LoVo (cell line): ENCODE measurements at regions not wholly inside any gene's neighbourhood (a gene's known extent, or its start where the extent isn't known, plus 50 kb on each side); places are given as distances from the start of the nearest gene placed in this dataset.
A peak's percentile ranks its signal among the peaks of the same experiment; 100 is the strongest.

ENCODE experiments used
- DNase-seq: peaks from one replicate; pipeline ENCODE4 v3.0.0-alpha.2; 2016; ENCODE audit warnings: low spot score

DNA sequence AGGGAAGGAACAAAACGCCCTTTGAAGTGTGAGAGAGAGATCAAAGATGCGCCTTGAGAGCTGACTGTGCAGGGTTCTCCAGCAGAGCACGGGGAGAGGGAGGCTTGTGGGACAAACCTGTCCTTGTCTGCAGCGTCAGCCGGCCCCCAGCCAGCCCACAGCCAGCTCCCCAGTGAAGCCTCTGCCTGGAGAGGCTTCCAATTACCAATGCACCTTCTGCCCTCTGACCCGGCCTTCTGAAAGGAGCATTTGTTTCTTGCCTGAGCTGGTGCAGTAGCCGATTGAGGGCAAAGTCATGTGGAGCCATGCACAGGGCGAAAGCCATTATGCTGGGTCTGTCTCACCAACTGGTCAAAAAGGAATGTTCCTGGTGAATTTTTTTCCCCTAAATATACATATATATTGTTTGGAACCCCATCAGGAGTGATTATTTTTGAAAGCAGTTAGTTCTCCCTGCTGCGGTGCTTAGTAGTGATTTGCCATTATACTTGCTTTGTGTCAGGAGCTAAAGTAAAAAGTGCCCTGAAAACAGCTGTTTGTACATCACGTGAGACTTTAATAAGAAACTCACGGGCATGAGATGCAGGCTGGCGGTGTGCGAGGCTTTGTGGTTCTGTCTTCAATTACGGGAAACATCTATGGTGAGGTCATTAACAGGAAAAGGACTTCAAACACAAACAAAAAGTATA, 268.6 kb downstream of the KLF6 start:
- no peak for DNase-seq

DNA sequence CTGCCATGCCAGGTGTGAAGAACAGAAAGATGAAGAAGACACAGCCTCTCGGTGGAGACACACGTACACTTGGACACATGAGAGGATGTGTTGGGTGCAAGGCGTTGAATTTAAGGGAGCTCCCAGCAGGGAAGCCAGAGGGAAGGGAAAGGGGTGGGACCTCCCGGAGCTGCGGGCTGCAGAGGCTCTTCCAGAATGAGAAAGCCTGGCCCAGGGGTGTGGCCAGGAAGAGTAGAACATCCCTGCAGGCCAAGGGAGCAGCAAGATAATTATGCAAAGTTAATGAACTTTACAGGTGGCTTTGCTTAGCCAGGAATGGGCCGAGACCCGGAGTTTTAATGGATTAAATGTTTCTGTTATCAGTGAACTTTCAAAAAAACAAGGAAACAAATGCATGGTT, 270.3 kb downstream of the KLF6 start:
- no peak for DNase-seq

DNA sequence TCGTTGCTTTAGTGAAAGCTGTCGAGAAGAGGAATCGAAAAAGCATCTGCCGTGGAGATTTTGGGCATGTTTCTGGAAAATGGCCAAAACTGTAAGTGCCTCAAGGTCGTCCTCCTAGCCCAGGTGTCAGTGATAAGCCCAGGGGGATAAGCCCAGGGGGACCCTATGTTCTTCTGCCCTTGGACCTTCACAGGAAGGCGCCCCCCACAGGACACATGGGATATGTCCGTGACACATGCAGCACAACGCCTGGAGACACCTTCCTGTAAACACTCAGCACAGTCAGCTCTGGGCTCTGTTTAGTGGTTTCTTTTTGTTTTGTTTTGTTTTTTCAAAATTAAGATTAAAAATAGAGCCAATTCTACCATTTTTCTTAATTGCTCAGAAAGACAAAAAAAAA, 272.7 kb downstream of the KLF6 start:
- no peak for DNase-seq

DNA sequence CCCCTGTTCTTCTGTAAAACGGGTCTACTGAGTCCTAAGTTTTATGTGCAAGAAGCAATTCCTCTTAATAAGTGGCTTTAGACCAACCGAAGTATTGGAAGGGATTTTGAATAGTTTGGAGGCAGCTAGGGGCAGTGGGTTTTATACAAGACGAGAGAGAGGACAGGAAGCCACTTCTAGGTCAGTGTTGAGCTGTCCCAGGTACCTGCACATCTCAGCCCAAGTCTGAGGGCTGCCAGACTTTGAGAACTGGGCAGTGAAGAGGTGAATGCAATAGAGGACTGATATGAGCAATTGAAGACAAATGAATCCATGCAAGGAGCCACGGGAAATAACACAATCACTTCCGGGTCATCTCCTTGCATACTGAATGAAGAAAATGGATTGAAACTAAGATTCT, 273.5 kb downstream of the KLF6 start:
- DNase-seq, result no peak

DNA sequence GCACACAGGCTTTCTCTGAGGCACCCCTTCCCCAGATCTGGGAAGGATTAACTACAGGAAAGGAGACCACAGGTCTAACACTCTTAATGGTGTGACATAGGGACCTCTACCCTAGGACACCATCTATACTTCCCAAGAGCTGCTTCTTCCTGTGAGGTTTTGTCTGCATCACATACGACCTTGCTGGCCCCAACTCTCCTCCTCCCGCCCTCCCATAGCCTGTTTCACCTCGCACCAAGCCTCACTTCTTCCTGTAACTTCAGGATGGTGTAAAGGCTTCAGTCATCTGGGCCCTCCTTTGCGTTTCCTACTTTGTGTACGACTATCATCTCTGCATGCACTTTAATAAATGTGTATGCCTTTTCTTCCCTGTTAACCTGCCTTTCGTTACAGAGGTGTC, 274.3 kb downstream of the KLF6 start:
- no peak for DNase-seq

DNA sequence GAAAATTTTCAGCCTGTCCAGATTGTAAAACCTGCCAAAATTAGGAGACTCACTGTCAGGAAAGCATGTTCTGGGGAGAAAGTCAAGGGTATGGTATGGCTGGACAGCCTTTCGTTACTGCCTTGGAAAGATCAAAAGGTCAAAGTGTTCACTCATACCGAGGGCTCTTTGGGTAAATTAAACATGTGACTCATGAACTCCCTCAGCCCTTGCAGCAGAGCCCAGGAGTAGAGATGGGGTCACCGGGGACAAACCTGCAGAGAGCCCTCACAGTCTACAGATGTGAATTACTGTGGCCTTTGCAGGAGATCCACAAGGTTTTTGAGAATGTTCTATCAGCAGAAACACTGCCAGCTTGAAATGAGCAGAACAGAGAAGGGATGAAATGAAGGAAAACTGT, 275.7 kb downstream of the KLF6 start:
- no peak for DNase-seq

DNA sequence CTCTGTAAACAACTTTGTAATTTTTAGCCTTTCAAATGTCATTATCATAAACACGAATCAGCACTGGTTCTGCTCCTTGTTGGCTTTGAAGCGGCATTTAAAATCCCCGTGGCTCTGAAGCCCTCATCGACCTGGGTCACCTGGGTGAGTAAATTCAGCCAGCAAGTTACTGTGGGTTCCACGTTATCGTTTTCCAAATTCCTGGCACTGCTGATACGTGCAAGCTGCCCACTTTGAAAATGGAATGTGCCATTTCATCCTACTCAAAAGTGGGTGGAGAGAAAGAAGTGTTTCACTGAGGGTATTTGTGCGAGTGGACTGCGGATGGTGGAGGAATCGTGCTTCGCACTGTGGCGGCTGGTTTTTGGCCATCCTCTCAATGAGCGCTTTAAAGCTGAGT, 281.7 kb downstream of the KLF6 start:
- DNase-seq, result no peak

DNA sequence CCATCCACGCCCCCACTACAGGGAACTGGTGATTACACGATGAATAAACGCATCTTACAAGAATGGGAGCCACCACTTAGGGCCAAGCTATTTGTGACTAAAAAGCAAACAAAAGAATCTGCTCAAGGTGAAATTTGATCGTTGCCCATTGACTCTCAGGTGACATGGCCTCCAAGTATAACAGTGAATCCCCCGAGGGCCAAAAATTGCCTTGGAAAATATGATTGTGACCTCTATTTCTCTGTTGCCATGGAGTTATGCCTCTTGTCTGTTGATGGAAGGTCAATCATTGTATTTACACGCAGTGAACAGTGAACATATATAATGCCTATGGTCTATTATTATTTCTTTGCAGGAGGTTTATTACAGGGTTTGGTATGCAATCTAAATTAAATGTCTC, 282.3 kb downstream of the KLF6 start:
- DNase-seq, result no peak

DNA sequence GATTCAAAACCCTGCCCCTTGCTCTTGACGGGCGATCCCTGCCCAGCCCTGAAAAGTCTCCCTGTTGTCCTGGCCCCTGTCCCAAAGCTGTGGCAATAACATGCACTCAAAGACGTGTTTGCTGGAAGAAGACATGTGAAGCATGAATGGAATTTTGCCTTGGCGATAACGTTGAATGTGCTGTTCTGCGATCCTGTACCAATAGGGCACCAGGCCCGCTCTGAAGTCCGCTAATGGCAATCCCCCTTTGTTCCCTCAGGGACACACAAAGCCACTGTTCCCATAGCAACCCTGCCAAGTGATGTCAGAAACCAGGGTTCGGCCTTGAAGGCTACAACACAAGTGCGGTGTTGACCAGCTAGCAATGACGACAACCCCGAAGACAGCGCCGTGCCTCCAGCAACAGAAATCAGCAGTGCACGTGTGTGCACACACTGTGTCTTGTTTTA, 284.6 kb downstream of the KLF6 start:
- DNase-seq, result no peak

DNA sequence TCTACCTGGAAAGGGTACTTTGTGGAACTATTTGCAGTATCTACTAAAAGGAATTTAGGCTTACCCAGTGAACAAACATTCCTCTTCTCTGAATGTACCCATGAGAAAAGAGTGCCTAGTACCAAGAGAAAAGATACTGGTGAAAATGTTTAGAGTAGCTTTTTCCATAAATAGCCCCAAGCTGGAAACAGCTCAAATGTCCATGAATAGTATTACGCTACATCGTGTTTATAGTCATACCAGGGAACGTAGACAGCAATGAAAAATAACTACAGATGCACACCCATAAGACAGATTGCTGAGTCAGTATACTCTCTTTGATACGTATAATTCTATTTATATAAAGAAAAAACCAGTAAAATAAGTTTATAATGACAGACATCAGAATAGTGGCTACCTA, 285.9 kb downstream of the KLF6 start:
- DNase-seq, result no peak

DNA sequence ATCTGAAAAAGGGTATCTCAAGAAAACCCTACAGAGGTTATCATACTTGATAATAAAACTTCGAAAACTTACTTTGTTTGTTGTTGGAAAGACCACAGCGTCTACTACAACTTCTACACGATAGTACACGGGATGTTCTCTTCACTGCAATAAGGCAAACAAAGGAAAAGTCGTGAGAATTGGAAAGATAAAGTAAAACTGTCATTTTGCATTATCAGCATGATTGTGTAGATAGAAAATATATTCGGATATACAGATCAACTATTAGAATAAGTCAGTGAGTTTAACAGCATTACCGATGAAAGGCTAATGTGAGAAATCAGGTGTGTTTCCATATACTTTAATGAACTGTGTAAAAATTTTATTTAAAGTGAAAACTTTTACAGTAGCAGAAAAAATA, 287.4 kb downstream of the KLF6 start:
- DNase-seq, result no peak

DNA sequence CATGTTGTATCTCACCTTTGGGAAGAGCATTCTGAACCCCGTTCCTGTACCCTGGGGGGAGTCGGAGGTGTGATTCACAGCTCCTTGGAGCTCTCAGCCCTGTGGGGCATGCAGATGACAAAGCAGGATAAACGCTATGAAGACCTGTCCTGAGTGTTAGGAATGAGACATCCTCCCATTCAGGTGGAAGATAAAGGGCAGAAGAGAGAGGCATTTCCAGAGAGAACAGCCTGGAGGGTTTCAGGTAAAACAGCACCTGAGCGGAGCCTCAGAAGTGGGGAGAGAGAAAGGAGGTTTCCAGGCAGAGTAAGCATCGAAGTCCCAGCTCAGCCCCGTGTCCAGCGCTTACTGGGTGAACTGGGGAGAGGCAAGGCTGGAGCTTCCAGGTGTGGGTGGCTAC, 288.9 kb downstream of the KLF6 start:
- no peak for DNase-seq

DNA sequence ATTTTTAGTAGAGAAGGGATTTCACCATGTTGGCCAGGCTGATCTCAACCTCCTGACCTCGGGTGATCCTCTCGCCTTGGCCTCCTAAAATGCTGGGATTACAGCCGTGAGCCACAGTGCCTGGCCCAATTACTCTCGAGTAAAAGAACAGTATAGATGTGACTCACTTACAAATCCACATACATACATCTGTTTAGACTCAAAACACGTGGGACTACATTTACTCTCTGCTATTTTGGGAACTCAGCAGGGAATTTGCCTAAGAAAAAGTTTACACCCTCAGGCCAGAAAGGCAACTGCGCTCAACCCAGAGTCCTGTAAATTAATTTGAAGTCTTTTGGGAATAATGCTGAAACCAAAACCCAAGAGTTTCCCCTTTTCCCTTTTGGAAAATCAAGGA, 289.7 kb downstream of the KLF6 start:
- no peak for DNase-seq

DNA sequence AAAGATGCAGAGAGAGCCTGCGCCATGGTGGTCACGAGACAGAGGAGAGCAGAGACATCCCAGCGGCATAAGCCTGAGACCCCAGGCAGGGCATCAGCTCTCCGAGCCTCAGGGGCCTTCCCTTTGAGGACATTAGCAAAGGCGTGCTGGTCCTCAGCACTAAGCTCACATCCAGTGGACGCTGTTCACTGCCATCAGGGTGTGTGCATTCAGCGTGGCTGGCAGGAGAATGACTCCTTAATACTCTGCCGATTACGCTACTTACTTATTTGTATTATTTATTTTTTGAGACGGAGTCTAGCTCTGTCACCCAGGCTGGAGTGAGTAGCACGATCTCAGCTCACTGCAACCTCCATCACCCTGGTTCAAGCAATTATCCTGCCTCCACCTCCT, 290.2 kb downstream of the KLF6 start:
- DNase-seq, result no peak

DNA sequence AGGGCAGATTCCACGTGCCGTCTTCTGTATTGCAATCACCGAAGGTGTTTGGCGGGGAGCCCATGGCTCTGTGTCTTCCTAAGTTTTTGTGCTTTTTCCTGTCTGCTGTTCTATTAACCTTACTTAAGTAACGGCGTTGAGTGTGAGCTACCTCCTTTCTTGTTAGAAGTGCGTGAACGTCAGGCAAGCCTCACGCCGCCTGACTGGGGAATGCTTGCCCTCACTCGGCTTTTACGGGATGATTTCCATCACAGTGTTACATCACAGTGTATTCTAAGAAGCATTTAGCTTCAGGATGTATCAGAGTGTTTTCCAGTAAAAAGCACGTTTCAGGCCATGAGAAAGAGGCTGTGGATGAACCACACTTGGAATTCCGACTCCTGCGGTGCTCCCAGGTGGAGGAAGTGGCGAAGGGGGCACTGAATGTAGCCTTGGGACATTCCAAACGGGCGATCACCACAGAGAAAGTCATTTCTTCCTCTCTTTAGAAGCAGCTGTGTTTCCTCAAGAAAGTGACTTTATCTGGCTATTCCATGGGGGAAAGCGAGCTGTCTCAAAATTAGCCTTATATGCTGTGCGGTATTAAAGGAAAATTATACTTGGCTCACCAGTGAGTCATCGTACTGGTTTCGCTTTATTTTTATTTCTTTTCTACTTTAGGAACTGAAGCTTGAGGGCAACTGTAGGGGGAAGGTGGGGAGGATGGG, 290.7 kb downstream of the KLF6 start:
- DNase-seq, result no peak

DNA sequence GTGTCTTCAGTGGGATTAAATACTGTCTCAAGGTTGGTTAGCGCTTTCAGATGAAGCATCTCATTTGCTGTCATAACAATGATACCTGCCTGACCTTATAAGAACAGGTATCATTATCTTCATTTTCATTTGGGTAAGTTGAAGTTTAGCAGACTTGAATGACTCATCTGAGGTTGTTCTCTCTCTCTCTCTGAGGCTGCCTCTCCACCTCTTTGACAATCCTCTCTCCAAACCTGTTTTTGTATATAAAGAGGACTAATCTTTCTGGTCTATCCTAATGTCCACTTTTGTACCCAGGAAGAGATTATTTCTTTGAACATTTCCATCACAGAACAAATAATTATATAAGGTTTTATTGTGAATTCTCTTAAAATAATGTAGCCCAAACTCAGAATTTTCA, 291.4 kb downstream of the KLF6 start:
- DNase-seq, result no peak

DNA sequence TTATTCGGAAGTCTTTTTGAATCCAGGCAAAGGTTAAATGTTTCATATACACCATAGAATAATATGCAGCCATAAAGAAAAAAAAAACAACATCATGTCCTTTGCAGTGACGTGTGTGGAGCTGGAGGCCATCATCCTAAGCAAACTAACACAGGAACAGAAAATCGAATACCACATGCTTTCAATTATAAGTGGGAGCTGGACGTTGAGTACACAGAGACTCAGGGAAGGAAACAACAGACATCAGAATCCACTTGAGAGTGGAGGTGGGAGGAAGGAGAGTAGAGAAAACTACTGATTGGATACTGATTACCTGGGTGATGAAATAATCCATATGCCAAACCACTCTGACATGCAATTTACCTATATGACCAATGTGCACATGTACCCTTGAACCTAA, 293.4 kb downstream of the KLF6 start:
- DNase-seq, result no peak

DNA sequence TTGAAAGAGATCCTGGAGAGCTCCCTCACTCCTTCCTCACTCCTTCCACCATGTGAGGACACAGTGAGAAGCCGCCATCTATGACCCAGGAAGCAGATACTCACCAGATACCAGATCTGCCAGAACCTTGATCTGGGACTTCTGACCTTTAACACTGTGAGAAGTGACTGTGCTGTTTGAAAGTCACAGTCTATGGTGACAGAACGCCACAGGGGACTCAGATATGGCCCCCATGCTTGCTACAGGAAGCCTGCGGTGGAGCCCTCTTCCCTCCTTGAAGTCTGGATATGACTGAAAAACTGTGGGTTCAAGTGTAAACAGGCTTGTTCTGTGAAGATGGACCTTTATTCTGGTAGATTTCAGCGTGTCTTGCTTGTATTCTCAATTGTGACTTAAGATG, 297.8 kb downstream of the KLF6 start:
- no peak for DNase-seq

DNA sequence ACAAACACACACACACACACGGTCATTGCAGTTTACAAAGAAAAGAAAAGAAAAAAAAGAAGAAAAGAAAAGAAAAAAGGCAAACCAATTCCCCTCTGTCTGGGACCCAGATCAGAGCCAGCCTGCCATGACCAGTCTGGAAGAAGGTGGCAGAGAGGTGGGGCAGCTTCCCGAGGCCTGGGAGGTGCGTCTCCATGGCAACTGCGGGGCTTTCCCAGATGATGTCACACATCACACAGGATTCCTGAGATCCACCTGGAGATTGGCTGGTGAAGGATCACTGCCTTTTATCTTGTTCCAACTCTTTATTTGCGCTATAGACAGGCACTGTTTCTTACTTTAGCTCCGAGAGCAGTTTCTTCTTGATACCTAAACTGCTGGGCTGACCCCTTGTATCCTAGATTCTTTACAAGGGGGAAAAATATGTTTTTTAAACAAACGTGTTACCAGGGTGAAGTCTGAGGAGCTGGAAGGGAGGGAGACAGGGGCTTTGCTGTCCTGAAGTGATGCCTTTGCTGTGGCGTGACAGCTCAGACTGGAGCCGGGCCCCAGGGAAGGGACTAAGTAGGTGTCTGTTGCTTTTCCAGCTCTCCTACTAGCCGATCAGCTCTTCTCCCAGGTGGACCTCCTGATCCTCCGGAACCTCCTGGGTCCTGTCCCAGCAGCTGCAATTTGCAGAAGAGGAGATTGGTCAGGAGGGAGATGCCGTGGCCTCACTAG, 298.5 kb downstream of the KLF6 start:
- peak; percentile 87 for DNase-seq

DNA sequence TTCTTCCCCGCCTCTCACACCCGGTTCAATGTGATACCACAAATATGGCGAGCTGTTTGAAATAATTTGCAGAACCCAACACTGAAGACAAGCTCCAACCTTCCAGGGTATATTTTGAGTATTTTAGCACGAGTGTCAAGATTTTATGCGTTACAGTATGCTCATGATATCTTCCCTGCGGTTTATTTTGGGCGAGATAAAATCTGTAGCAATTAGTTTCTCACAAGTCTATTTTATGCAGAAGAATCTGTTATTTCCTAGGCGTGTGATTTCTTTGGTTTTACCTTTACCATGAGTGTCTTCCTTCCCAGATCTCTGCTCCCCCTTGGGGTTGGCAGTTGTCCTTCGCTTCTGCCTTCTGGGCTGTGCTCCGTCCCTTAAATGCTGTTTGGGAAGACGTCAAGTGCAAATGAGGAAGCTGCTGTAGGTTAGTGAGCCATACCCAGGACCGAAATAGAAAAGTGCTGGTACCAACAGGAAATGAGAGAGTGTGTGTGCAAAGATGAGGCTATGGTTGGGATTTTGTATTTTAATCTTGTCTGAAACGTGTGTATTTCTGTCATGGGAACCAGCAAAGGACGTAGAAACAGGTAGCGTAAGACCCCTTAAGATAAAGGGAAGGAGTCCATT, 299.8 kb downstream of the KLF6 start:
- DNase-seq, result no peak

DNA sequence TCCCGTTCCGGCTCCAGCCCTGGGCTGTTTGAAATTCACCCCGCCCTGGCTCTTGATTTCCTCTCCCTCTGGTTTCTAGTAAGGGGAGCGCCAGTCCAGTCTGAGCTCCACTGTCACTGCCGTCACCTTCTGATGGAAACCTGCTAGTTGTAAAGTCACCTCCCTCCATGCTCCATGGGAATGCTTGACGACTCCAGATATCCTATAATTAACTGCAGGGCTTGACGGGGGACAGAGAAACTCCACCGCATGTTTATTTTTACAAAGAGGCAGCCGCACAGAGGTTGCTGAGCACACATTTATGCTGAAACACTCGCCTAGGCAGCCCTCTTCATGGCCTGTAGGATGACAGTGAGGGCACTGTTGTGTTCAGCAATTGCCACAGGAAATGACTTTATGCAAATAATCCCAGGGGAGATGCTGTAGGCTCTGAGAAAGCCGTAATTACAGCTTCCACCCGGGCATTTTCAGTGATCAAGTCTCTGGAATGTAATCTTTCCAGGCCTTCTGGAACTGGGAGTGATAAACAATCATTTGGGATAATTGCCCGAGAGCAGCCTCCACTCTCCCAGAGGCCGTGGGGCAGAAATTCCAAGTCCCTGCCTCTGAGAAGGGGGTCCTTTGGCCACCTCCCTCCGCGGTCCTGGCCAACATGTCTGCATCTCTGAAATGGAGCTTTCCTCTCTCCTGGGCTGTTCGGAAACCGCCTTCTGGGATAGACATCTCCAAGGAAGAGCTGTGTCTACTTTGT, 300.5 kb downstream of the KLF6 start:
- no peak for DNase-seq
